ENCODE measurements at regions not wholly inside any gene's neighbourhood (a gene's known extent, or its start where the extent isn't known, plus 50 kb on each side); places are given as distances from the start of the nearest gene placed in this dataset.

- no peak overlapping the region for H3K27ac Mint-ChIP-seq
- H3K79me2 ChIP-seq (replicated peaks; ENCODE audit: insufficient read depth) = no peaks in the 10 kb centered on the region
- H3F3A ChIP-seq (replicated peaks; ENCODE audit: low read depth) = no peaks in the 10 kb centered on the region
- H3K4me2 ChIP-seq = no peak overlapping the region
- no peak overlapping the region for H3K27ac ChIP-seq (ENCODE audit: low read depth)
- H3K27me3 ChIP-seq (ENCODE audit: insufficient read depth) = no peaks in the 10 kb centered on the region
- H3K36me3 ChIP-seq (ENCODE audit: insufficient read depth) = peaks cover 3% of the 10 kb centered on the region; the same call in 1 of the 2 replicates
- peaks cover 23% of the 10 kb centered on the region for H3K9me3 Mint-ChIP-seq
- no peak overlapping the region for H2AFZ ChIP-seq
- no peak overlapping the region for H3K4me3 ChIP-seq
- H3K27me3 Mint-ChIP-seq (ENCODE audit: insufficient read depth, low read depth, poor library complexity) = peaks cover 7% of the 10 kb centered on the region
- peaks cover 9% of the 10 kb centered on the region; the same call in 2 of the 3 replicates for H3K36me3 Mint-ChIP-seq (ENCODE audit: low read depth)
- H3K9me2 ChIP-seq (ENCODE audit: insufficient read depth) = no peaks in the 10 kb centered on the region
- DNase-seq (ENCODE audit: low spot score) (no peak), ATAC-seq (no peak)
- H4K20me1 ChIP-seq (replicated peaks; ENCODE audit: insufficient read depth) = no peaks in the 10 kb centered on the region
- no peak for TF ChIP-seq ZNF114 (CRISPR knock-in tag; IDR thresholded peaks at IDR 0.05)
- no peak for TF ChIP-seq REST (IDR thresholded peaks at IDR 0.05; ENCODE audit: unreplicated experiment)
- no peak for TF ChIP-seq POLR2AphosphoS5 (IDR thresholded peaks at IDR 0.05; ENCODE audit: low read depth)
- no peak for TF ChIP-seq EZH2phosphoT487 (IDR thresholded peaks at IDR 0.05; ENCODE audit: unreplicated experiment)
- no peak for TF ChIP-seq NANOG (IDR thresholded peaks at IDR 0.05; ENCODE audit: borderline replicate concordance)
- TF ChIP-seq EZH2 (IDR thresholded peaks at IDR 0.05; ENCODE audit: low read depth, unreplicated experiment) = no peak
- no peak for TF ChIP-seq STAT1 (IDR thresholded peaks at IDR 0.05; ENCODE audit: unreplicated experiment)
- no peak for TF ChIP-seq JUNB (IDR thresholded peaks at IDR 0.05; ENCODE audit: unreplicated experiment)
- no peak for TF ChIP-seq ETS1 (IDR thresholded peaks at IDR 0.05)
- no peak for TF ChIP-seq ZNF331 (CRISPR knock-in tag; IDR thresholded peaks at IDR 0.05; ENCODE audit: low read depth)
- TF ChIP-seq CTCF (conservative IDR thresholded peaks at IDR 0.05; ENCODE audit: low read depth in 2 of 2) = no peak
- TF ChIP-seq CREB1 (CRISPR knock-in tag; IDR thresholded peaks at IDR 0.05; ENCODE audit: low read depth) = no peak
- TF ChIP-seq ZNF462 (CRISPR knock-in tag; IDR thresholded peaks at IDR 0.05) = no peak
- peaks cover 2% of the 10 kb centered on the region; the same call in 2 of the 3 replicates for H3K4me1 Mint-ChIP-seq
- H3K4me3 Mint-ChIP-seq = no peak overlapping the region
- H3K4me1 ChIP-seq (ENCODE audit: insufficient read depth) = no peaks in the 10 kb centered on the region
Measured at GRCh38 chr22:48919187-48919590, 908.5 kb downstream of the BRD1 start.

Data from GM23338 (cell line).